Loucy (cell line): ENCODE measurements at regions not wholly inside any gene's neighbourhood (a gene's known extent, or its start where the extent isn't known, plus 50 kb on each side); places are given as distances from the start of the nearest gene placed in this dataset.

Experiments used
- H2AFZ ChIP-seq: fragments of 200-600 bp; sonication (generic); 2 replicates; pipeline ENCODE4 v1.6.0; 2016; ENCODE audit warnings: antibody characterized with exemption, mild to moderate bottlenecking, low read length, moderate library complexity
- H3F3A ChIP-seq: fragments of 200-600 bp; 2 replicates; pipeline ENCODE4 v1.6.0; 2016; ENCODE audit warnings: antibody characterized with exemption, low read depth, mild to moderate bottlenecking
- H3K27me3 ChIP-seq: fragments of 200-600 bp; sonication (generic); 2 replicates; pipeline ENCODE4 v1.6.1; 2014; ENCODE audit warnings: low read length, mild to moderate bottlenecking; ENCODE audit not compliant: insufficient read depth, poor library complexity, severe bottlenecking
- H3K36me3 ChIP-seq: fragments of 200-600 bp; sonication (generic); 2 replicates; pipeline ENCODE4 v1.6.1; 2016; ENCODE audit warnings: low read length; ENCODE audit not compliant: insufficient read depth
- H3K4me1 ChIP-seq: fragments of 200-600 bp; sonication (generic); 2 replicates; pipeline ENCODE4 v1.5.1; 2014; ENCODE audit warnings: low read length, mild to moderate bottlenecking; ENCODE audit not compliant: insufficient read depth, poor library complexity, severe bottlenecking
- H3K4me2 ChIP-seq: fragments of 200-600 bp; sonication (generic); 2 replicates; pipeline ENCODE4 v1.6.0; 2014; ENCODE audit warnings: antibody characterized with exemption, low read length, low read depth, mild to moderate bottlenecking; ENCODE audit not compliant: poor library complexity, severe bottlenecking
- H3K4me3 ChIP-seq: fragments of 200-600 bp; sonication (generic); 2 replicates; pipeline ENCODE4 v1.5.1; 2014; ENCODE audit warnings: low read length, mild to moderate bottlenecking, mixed read lengths; ENCODE audit not compliant: poor library complexity, severe bottlenecking
- H3K79me2 ChIP-seq: fragments of 200-600 bp; sonication (generic); 2 replicates; pipeline ENCODE4 v1.6.1; 2014; ENCODE audit warnings: low read length; ENCODE audit not compliant: insufficient read depth
- H3K9ac ChIP-seq: fragments of 200-600 bp; sonication (generic); 2 replicates; pipeline ENCODE4 v1.6.0; 2014; ENCODE audit warnings: mild to moderate bottlenecking, low read depth, low read length, moderate library complexity; ENCODE audit not compliant: poor library complexity, severe bottlenecking
- H3K9me2 ChIP-seq: fragments of 200-600 bp; sonication (generic); replicated peaks from 2 replicates; pipeline ENCODE4 v1.6.1; 2016; ENCODE audit warnings: low read depth, low read length, mixed read lengths
- H3K9me3 ChIP-seq: fragments of 200-600 bp; sonication (generic); 2 replicates; pipeline ENCODE4 v1.6.1; 2014; ENCODE audit warnings: mild to moderate bottlenecking, antibody characterized with exemption, low read length, low read depth; ENCODE audit not compliant: insufficient read depth
- H4K20me1 ChIP-seq: fragments of 200-600 bp; sonication (generic); 2 replicates; pipeline ENCODE4 v1.6.0; 2014; ENCODE audit warnings: antibody characterized with exemption, low read length, mild to moderate bottlenecking; ENCODE audit not compliant: insufficient read depth, poor library complexity, severe bottlenecking
- CTCF ChIP-seq: fragments of 200-600 bp; sonication (generic); conservative IDR thresholded peaks from 2 replicates; pipeline ENCODE4 v1.5.1; 2014; ENCODE audit warnings: mild to moderate bottlenecking, antibody characterized with exemption, low read length
- EZH2phosphoT487 ChIP-seq: fragments of 200-600 bp; IDR thresholded peaks from 2 replicates; pipeline ENCODE4 v1.6.1; 2018; ENCODE audit warnings: antibody characterized with exemption, mild to moderate bottlenecking, moderate library complexity, borderline replicate concordance

- no peaks in the 10 kb centered on the region for H3K9me3 ChIP-seq
- H3K9me2 ChIP-seq = no peaks in the 10 kb centered on the region
- H3K4me1 ChIP-seq = no peaks in the 10 kb centered on the region
- H3F3A ChIP-seq = no peaks in the 10 kb centered on the region
- no peak overlapping the region for H3K4me3 ChIP-seq
- no peaks in the 10 kb centered on the region for H3K79me2 ChIP-seq
- no peaks in the 10 kb centered on the region for H3K27me3 ChIP-seq
- no peaks in the 10 kb centered on the region for H4K20me1 ChIP-seq
- no peak overlapping the region for H2AFZ ChIP-seq
- no peak overlapping the region for H3K4me2 ChIP-seq
- H3K9ac ChIP-seq = no peak overlapping the region
- TF ChIP-seq EZH2phosphoT487 (no peak), CTCF (no peak)
- H3K36me3 ChIP-seq = no peaks in the 10 kb centered on the region
These were observed 98.4 kb upstream of the PAPOLG start for GRCh38 chr2:60657673-60658072.

GRCh38 chr2:60659026-60659425, 97.0 kb upstream of the PAPOLG start:
- H3F3A ChIP-seq = no peaks in the 10 kb centered on the region
- no peaks in the 10 kb centered on the region for H4K20me1 ChIP-seq
- H3K27me3 ChIP-seq = no peaks in the 10 kb centered on the region
- H3K9me2 ChIP-seq = no peaks in the 10 kb centered on the region
- H3K79me2 ChIP-seq = no peaks in the 10 kb centered on the region
- H3K9ac ChIP-seq = no peak overlapping the region
- no peaks in the 10 kb centered on the region for H3K4me1 ChIP-seq
- H3K4me2 ChIP-seq = no peak overlapping the region
- TF ChIP-seq CTCF (peak; percentile 21; the same call in 1 of the 2 replicates), EZH2phosphoT487 (no peak)
- H2AFZ ChIP-seq = no peak overlapping the region
- H3K36me3 ChIP-seq = no peaks in the 10 kb centered on the region
- H3K4me3 ChIP-seq = no peak overlapping the region
- H3K9me3 ChIP-seq = no peaks in the 10 kb centered on the region

- Histone ChIP-seq H3F3A (no peaks in the 10 kb centered on the region), H3K79me2 (no peaks in the 10 kb centered on the region), H3K4me2 (no peak overlapping the region), H2AFZ (no peak overlapping the region), H3K9ac (no peak overlapping the region), H3K9me2 (no peaks in the 10 kb centered on the region), H3K36me3 (no peaks in the 10 kb centered on the region), H3K4me1 (no peaks in the 10 kb centered on the region), H3K9me3 (no peaks in the 10 kb centered on the region), H3K27me3 (no peaks in the 10 kb centered on the region), H3K4me3 (no peak overlapping the region), H4K20me1 (no peaks in the 10 kb centered on the region)
- TF ChIP-seq EZH2phosphoT487 = no peak
- TF ChIP-seq CTCF = no peak
These were observed 94.9 kb upstream of the PAPOLG start for GRCh38 chr2:60661073-60661738.
